ENCODE measurements at regions not wholly inside any gene's neighbourhood (a gene's known extent, or its start where the extent isn't known, plus 50 kb on each side); places are given as distances from the start of the nearest gene placed in this dataset.
A peak's percentile ranks its signal among the peaks of the same experiment; 100 is the strongest.
"Not testable (repeated sequence)": the region's sequence is repeated elsewhere in the genome, so short reads cannot be mapped to it uniquely, and the experiment has no call there.

DNA sequence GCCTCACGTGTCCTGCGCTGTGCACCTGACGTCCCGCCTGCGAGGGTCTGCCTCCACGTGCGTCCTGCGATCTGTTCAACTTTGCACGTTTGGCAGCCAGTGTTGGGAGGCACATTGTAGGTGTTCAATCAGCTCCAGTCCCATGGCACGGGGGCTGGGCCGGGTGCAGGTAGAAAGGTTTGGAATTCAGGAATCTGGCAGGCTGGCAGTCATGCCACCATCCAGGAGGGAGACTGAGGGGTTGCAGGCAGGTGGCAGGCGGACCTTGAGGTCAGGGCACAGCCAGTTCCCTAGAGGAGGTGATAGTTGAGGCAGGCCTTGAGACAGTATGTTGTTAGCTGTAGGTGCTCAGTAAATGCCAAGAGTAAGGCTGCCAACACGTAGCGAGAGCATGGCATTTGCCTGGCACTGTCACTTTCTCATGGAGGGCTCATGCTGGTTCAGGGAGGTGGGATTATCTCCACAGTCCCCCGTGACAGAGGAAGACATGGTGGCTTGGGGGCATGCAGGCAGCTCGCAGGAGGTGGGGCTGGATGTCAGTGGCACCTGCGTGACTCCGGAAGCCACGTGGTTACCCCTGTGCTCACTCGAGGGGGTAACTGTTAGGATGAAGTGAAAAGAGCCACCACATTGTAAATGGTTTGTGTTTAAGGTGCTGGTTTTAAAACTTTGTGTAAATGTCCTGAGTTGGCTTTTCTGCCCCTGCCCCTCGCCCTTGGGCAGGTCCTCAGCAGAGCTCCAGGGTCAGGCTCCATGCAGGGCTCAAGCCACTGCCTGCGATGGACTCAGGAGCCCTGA is 111.8 kb upstream of the FRMD1 start:
- Histone ChIP-seq H3K36me3 (no peaks in the 10 kb centered on the region), H3K9ac (ENCODE audit: low read depth in 2 of 2, low read length in 2 of 2) (no peak overlapping the region), H3K27ac (no peak overlapping the region), H3K4me1 (no peaks in the 10 kb centered on the region), H3K27me3 (no peaks in the 10 kb centered on the region), H3K9me3 (no peaks in the 10 kb centered on the region), H3K4me3 (no peak overlapping the region)
- TF ChIP-seq, protein P1, sequence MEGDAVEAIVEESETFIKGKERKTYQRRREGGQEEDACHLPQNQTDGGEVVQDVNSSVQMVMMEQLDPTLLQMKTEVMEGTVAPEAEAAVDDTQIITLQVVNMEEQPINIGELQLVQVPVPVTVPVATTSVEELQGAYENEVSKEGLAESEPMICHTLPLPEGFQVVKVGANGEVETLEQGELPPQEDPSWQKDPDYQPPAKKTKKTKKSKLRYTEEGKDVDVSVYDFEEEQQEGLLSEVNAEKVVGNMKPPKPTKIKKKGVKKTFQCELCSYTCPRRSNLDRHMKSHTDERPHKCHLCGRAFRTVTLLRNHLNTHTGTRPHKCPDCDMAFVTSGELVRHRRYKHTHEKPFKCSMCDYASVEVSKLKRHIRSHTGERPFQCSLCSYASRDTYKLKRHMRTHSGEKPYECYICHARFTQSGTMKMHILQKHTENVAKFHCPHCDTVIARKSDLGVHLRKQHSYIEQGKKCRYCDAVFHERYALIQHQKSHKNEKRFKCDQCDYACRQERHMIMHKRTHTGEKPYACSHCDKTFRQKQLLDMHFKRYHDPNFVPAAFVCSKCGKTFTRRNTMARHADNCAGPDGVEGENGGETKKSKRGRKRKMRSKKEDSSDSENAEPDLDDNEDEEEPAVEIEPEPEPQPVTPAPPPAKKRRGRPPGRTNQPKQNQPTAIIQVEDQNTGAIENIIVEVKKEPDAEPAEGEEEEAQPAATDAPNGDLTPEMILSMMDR (IDR thresholded peaks at IDR 0.05) = no peak
- intact Hi-C loops (cut with DNase I) = no loop called here
- DNase-seq = no peak

DNA sequence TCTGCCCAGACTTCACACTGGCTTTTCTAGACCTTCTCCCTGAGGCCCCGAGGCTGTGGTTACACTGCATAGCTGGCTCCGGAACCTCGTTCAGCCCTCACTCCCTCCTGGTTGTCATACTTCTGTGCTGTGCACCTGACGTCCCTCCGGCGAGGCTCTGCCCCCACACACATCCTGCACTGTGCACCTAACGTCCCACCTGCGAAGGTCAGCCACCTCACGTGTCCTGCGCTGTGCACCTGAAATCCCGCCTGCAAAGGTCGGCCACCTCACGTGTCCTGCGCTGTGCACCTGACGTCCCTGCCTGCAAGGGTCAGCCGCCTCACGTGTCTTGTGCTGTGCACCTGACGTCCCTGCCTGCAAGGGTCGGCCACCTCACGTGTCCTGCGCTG is 111.0 kb upstream of the FRMD1 start:
- Histone ChIP-seq H3K4me3 (no peak overlapping the region), H3K9ac (ENCODE audit: low read depth in 2 of 2, low read length in 2 of 2) (no peak overlapping the region), H3K36me3 (no peaks in the 10 kb centered on the region), H3K9me3 (no peaks in the 10 kb centered on the region), H3K27me3 (no peaks in the 10 kb centered on the region), H3K4me1 (no peaks in the 10 kb centered on the region), H3K27ac (no peak overlapping the region)
- TF ChIP-seq, protein P1 (IDR thresholded peaks at IDR 0.05) = no peak
- intact Hi-C loops (cut with DNase I) = no loop called here
- DNase-seq = no peak

DNA sequence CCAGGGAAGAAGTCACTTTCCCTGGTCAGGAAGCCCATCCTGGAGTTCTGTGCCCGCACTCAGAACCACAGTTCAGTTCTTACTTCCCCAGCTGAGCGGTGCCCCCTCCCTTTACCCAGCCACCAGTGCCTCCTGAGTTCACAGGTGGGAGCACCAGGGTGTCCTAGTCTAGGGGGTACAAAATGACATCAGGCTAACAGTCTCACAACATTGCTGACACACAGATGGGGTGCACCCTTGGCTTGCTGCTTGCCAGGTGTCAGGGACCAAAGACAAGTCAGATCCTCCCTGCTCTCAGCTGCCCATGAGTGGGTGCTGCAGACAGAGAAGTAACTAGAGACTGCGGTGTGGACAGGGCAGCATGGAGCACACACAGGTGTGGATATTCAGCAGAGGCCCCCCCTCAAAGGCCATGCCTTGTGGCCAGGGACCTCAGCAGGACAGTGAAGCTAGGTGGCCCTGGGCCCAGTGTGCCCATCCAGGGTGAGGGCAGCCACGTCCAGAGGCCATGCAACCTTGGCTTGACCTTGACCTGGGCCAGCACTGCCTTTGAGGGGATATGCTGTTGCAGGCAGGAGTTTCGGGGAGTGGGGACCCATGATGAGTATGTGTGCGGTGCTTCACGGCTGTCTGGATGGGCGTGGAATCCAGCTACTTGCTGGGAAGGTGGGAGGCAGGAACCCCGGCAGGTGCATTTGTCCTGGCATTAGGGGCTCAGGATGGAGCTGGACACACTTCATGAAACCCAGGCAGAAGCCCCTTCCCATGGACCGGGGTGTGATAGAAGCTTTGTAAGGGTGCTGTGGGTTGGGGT is 110.4 kb upstream of the FRMD1 start:
- H3K4me1 ChIP-seq = no peaks in the 10 kb centered on the region
- TF ChIP-seq, protein P1 (IDR thresholded peaks at IDR 0.05) = no peak
- intact Hi-C loops (cut with DNase I) = no loop called here
- H3K36me3 ChIP-seq = no peaks in the 10 kb centered on the region
- no peaks in the 10 kb centered on the region for H3K9me3 ChIP-seq
- no peaks in the 10 kb centered on the region for H3K27me3 ChIP-seq
- H3K9ac ChIP-seq (ENCODE audit: low read depth in 2 of 2, low read length in 2 of 2) = no peak overlapping the region
- no peak overlapping the region for H3K27ac ChIP-seq
- no peak overlapping the region for H3K4me3 ChIP-seq
- DNase-seq = no peak

DNA sequence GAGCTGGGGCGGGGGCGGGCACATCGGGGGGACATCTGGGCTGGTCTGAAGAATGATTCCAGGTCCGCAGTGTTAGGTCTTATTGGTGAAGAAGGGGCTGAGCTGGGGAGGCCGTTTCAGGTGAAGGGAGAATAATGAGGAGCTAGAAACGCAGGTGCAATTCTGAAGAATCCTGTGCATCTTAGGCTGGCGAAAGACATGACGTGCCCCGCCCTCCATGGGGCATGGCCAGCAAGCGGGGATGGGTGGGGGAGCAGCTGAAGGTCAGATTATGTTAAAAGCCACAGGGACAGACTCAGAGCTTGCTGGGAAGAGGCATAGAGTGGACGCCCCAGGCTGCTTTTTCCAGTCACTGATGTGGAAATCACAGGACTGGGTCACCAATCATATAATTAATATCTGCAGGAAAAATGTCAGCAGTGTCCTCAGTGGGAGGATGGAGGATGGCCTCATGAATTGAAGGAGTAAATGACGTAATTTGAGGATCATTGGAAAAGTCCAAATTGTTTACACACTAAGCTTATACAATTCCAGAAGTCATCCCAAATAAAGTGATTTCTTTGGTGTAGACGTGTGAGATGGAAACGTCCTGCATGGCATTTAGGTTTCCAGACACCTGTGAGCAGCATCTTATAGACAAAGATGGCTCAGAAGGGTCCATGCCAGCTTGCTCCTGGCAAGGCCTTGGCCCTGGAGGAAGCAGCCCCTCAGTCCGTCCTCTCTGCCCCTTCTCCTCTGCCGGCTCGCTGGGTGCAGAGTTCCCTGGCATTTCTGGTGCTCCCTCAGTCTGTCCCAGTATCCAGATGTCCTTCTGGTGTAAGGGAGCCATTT is 109.6 kb upstream of the FRMD1 start:
- TF ChIP-seq, protein P1 (IDR thresholded peaks at IDR 0.05) = no peak

DNA sequence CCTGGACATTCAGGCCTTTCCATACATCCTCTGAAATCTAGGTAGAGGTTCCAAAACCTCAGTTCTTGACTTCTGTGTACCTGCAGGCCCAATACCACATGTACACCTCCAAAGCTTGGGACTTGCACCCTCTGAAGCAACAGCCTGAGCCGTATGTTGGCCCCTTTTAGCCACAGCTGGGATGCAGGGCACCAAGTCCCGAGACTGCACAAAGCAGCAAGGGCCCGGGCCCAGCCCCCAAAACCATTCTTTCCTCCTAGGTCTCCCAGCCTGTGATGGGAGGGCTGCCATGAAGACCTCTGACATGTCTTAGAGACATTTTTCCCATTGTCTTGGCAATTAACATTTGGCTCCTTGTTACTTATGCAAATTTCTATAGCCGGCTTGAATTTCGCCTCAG is 107.4 kb upstream of the FRMD1 start:
- no peaks in the 10 kb centered on the region for H3K36me3 ChIP-seq
- TF ChIP-seq, protein P1 (IDR thresholded peaks at IDR 0.05) = no peak

More for the DNA sequence above, 109.6 kb upstream of the FRMD1 start:
- no peaks in the 10 kb centered on the region for H3K4me1 ChIP-seq
- H3K27ac ChIP-seq = no peak overlapping the region
- no peaks in the 10 kb centered on the region for H3K9me3 ChIP-seq
- intact Hi-C loops (cut with DNase I) = no loop called here
- no peak for DNase-seq
- no peaks in the 10 kb centered on the region for H3K36me3 ChIP-seq
- H3K9ac ChIP-seq (ENCODE audit: low read depth in 2 of 2, low read length in 2 of 2) = no peak overlapping the region
- no peaks in the 10 kb centered on the region for H3K27me3 ChIP-seq
- H3K4me3 ChIP-seq = no peak overlapping the region

DNA sequence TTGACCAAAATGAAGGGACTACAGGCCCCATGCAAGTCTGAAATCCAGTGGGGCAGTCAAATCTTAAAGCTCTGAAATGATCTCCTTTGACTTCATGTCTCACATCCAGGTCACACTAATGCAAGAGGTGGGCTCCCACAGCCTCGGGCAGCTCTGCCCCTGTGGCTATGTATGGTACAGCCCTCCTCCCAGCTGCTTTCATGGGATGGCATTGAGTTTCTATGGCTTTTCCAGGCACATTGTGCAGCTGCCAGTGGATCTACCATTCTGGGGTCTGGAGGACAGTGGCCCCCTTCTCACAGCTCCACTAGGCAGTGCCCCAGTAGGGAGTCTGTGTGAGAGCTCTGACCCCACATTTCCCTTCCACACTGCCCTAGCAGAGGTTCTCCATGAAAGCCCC is 107.0 kb upstream of the FRMD1 start:
- intact Hi-C loops (cut with DNase I); H3K27ac ChIP-seq; H3K36me3 ChIP-seq; H3K9me3 ChIP-seq; H3K27me3 ChIP-seq; H3K4me1 ChIP-seq; H3K9ac ChIP-seq (ENCODE audit: low read depth in 2 of 2, low read length in 2 of 2); H3K4me3 ChIP-seq: not testable (repeated sequence)
- DNase-seq = peak; percentile 15

More for the DNA sequence above, 107.4 kb upstream of the FRMD1 start:
- Histone ChIP-seq H3K9ac (ENCODE audit: low read depth in 2 of 2, low read length in 2 of 2) (no peak overlapping the region), H3K27ac (no peak overlapping the region), H3K27me3 (no peaks in the 10 kb centered on the region), H3K4me1 (no peaks in the 10 kb centered on the region), H3K4me3 (no peak overlapping the region), H3K9me3 (no peaks in the 10 kb centered on the region)
- intact Hi-C loops (cut with DNase I) = no loop called here
- no peak for DNase-seq
